Fibroblast of upper back skin (primary cell): ENCODE measurements at regions not wholly inside any gene's neighbourhood (a gene's known extent, or its start where the extent isn't known, plus 50 kb on each side); places are given as distances from the start of the nearest gene placed in this dataset.
"Not testable (repeated sequence)": the region's sequence is repeated elsewhere in the genome, so short reads cannot be mapped to it uniquely, and the experiment has no call there.

Source experiments
- DNase-seq: peaks from one replicate; pipeline ENCODE4 v3.0.0-alpha.2; 2013

- DNase-seq: no peak
These were observed 50.4 kb upstream of the RAPH1 start for GRCh38 chr2:203585516-203585915.

- no peak for DNase-seq
These were observed 51.1 kb upstream of the RAPH1 start for GRCh38 chr2:203586206-203586605.

GRCh38 chr2:203586696-203587095 lies 51.6 kb upstream of the RAPH1 start:
- no peak for DNase-seq

GRCh38 chr2:203590496-203590895 lies 55.4 kb upstream of the RAPH1 start:
- DNase-seq: no peak

GRCh38 chr2:203591642-203592041 lies 56.5 kb upstream of the RAPH1 start:
- no peak for DNase-seq

GRCh38 chr2:203592470-203592869 lies 57.4 kb upstream of the RAPH1 start:
- no peak for DNase-seq

GRCh38 chr2:203594541-203594940 lies 59.4 kb upstream of the RAPH1 start:
- DNase-seq: peak; percentile 62

- no peak for DNase-seq
These were observed 61.1 kb upstream of the RAPH1 start for GRCh38 chr2:203596183-203596582.

- no peak for DNase-seq
These were observed 64.4 kb upstream of the RAPH1 start for GRCh38 chr2:203599509-203599908.

- DNase-seq: no peak
These were observed 65.2 kb upstream of the RAPH1 start for GRCh38 chr2:203600286-203600685.

GRCh38 chr2:203603456-203604389 lies 68.6 kb upstream of the RAPH1 start:
- DNase-seq: peak; percentile 37

- no peak for DNase-seq
These were observed 70.2 kb upstream of the RAPH1 start for GRCh38 chr2:203605302-203605701.

- no peak for DNase-seq
These were observed 71.0 kb upstream of the RAPH1 start for GRCh38 chr2:203606051-203606450.

GRCh38 chr2:203610558-203610957 lies 75.5 kb upstream of the RAPH1 start:
- DNase-seq: no peak

- no peak for DNase-seq
These were observed 77.1 kb upstream of the RAPH1 start for GRCh38 chr2:203612246-203612645.

- no peak for DNase-seq
These were observed 84.3 kb upstream of the RAPH1 start for GRCh38 chr2:203619267-203619878.

- no peak for DNase-seq
These were observed 84.4 kb upstream of the CD28 start for GRCh38 chr2:203621981-203622515.

- DNase-seq: peak; percentile 96
These were observed 83.3 kb upstream of the CD28 start for GRCh38 chr2:203623096-203623495.

- DNase-seq: peak; percentile 13
These were observed 82.8 kb upstream of the CD28 start for GRCh38 chr2:203623661-203624060.

- DNase-seq: no peak
These were observed 80.7 kb upstream of the CD28 start for GRCh38 chr2:203625701-203626100.

- not testable (repeated sequence) for DNase-seq
These were observed 80.2 kb upstream of the CD28 start for GRCh38 chr2:203626247-203626646.

- peak; percentile 52 for DNase-seq
These were observed 79.3 kb upstream of the CD28 start for GRCh38 chr2:203626952-203627681.

GRCh38 chr2:203629699-203630098 lies 76.7 kb upstream of the CD28 start:
- no peak for DNase-seq
